ENCODE measurements at regions not wholly inside any gene's neighbourhood (a gene's known extent, or its start where the extent isn't known, plus 50 kb on each side); places are given as distances from the start of the nearest gene placed in this dataset.

DNA sequence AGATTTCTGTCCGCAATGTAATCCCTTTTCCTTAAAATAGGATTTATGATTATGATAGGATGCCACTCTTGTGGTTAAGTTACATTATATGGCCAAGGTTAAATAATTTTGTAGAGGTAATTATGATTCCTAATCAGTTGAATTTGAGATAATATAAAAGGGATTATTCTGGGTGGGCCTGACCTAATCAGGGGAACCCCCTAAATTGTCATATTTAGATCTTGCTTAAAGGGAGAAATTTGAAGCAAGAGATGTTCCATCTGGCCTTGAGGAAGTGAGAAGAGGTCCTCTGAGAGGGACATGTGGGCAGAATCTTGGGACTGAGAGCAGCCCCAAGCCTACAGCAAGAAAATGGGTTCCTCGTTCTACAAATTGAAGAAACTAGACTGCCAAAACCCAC, 1550.1 kb upstream of the TENM4 start:
- Histone ChIP-seq H3K9ac (ENCODE audit: low read length) (no peak overlapping the region), H3K36me3 (ENCODE audit: control insufficient read depth, low read depth, low read length) (no peaks in the 10 kb centered on the region), H3K27me3 (ENCODE audit: control insufficient read depth, insufficient read depth, low read length) (no peaks in the 10 kb centered on the region), H3K4me3 (ENCODE audit: low read length) (no peak overlapping the region), H3K9me3 (ENCODE audit: control insufficient read depth, low read depth, low read length) (no peaks in the 10 kb centered on the region), H3K4me1 (ENCODE audit: control insufficient read depth, low read depth, low read length) (peaks cover 26% of the 10 kb centered on the region), H3K27ac (ENCODE audit: low read length) (no peak overlapping the region)

DNA sequence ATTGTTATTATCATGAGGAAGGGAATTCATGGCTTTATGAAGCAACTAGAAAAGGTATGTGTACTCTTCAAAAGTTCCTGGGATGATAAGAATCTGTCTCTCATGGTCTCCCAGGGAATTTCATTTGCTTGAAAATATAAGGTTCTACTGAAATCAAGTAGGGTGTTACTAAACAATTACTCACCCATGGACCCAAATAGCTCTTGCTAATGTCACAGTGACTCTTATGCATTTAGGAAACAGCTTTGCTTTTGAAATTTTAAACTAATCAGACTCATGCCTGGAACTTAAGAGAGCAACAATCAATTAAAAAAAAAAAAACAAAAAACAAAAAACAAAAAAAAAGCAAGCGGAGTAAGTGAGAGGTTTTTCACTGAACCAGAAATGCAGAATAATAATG, 1546.3 kb upstream of the TENM4 start:
- Histone ChIP-seq H3K27me3 (ENCODE audit: control insufficient read depth, insufficient read depth, low read length) (no peaks in the 10 kb centered on the region), H3K27ac (ENCODE audit: low read length) (no peak overlapping the region), H3K9ac (ENCODE audit: low read length) (no peak overlapping the region), H3K4me1 (ENCODE audit: control insufficient read depth, low read depth, low read length) (peaks cover 28% of the 10 kb centered on the region), H3K9me3 (ENCODE audit: control insufficient read depth, low read depth, low read length) (no peaks in the 10 kb centered on the region), H3K4me3 (ENCODE audit: low read length) (no peak overlapping the region), H3K36me3 (ENCODE audit: control insufficient read depth, low read depth, low read length) (no peaks in the 10 kb centered on the region)

DNA sequence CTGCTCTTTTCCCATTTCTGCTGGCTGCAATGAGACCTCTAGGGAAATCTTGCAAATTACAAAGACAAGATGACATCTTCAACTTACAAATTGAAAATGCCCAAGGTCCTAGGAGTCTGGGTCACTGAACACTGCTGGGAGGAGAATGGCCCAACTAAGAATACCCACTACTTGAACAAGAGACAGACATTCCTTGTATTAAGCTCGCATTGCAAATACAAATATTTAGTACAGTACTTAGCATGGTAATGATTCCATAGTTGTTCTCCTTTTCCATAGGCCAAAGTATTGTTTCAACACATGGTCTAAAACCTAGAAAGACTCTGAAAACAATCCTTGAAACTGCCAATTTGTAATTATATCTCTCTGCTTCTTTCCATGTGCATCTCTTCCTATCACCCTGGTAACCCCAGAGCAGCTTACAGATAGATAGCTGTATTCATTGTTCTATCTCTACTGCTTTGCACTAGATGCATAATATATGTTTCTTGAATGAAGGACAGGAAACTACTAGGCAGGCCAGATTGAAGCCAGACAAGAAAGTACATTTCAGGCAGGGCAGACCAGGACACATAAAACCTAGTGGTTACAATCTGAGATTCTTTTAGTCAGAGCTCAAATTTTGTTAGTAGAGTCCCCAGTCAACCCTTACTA, 1545.7 kb upstream of the TENM4 start:
- H3K4me3 ChIP-seq (ENCODE audit: low read length) = no peak overlapping the region
- H3K9ac ChIP-seq (ENCODE audit: low read length) = no peak overlapping the region
- peaks cover 28% of the 10 kb centered on the region for H3K4me1 ChIP-seq (ENCODE audit: control insufficient read depth, low read depth, low read length)
- no peak overlapping the region for H3K27ac ChIP-seq (ENCODE audit: low read length)
- H3K27me3 ChIP-seq (ENCODE audit: control insufficient read depth, insufficient read depth, low read length) = no peaks in the 10 kb centered on the region
- no peaks in the 10 kb centered on the region for H3K36me3 ChIP-seq (ENCODE audit: control insufficient read depth, low read depth, low read length)
- H3K9me3 ChIP-seq (ENCODE audit: control insufficient read depth, low read depth, low read length) = no peaks in the 10 kb centered on the region

DNA sequence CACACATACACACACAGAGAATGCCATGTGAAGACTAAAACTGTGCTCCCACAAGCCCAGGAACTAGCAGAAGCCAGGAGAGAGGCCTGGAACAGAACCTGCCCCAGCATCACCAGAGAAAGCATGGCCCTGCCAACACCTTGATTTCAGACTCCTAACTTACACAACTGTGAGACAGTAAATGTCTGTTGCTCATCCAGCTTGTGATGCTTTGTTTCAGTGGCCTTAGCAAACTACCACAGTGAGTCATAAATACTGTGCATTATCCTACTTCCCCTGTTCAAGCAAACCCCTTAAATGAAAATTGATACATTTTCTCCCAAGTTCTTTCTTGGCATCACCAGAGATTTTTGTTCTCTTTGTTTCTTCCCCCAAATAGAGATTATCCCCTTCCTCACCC, 1539.4 kb upstream of the TENM4 start:
- no peak overlapping the region for H3K4me3 ChIP-seq (ENCODE audit: low read length)
- H3K4me1 ChIP-seq (ENCODE audit: control insufficient read depth, low read depth, low read length) = peaks cover 21% of the 10 kb centered on the region
- H3K9ac ChIP-seq (ENCODE audit: low read length) = no peak overlapping the region
- H3K27ac ChIP-seq (ENCODE audit: low read length) = no peak overlapping the region
- H3K27me3 ChIP-seq (ENCODE audit: control insufficient read depth, insufficient read depth, low read length) = no peaks in the 10 kb centered on the region
- no peaks in the 10 kb centered on the region for H3K9me3 ChIP-seq (ENCODE audit: control insufficient read depth, low read depth, low read length)
- no peaks in the 10 kb centered on the region for H3K36me3 ChIP-seq (ENCODE audit: control insufficient read depth, low read depth, low read length)

DNA sequence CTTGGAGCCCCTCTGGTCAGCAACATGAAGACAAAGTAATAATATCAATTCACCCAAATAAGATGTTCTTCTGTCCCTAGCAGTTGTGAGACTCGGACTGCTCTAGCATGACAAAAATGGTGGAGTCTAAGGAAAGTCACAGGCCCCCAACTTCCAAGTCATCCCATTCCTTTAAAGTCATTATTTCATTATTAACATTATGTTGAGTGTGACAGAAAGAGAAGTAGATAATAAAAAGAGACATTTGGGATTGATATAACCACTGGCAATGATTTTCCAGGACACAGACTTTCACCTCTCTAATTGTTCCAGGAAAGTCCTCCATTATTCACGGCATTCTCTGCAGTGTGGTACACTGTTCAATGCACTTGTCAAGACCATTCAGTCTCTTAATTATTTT, 1533.0 kb upstream of the TENM4 start:
- Histone ChIP-seq H3K9ac (ENCODE audit: low read length) (no peak overlapping the region), H3K27ac (ENCODE audit: low read length) (no peak overlapping the region), H3K4me1 (ENCODE audit: control insufficient read depth, low read depth, low read length) (peaks cover 5% of the 10 kb centered on the region)

DNA sequence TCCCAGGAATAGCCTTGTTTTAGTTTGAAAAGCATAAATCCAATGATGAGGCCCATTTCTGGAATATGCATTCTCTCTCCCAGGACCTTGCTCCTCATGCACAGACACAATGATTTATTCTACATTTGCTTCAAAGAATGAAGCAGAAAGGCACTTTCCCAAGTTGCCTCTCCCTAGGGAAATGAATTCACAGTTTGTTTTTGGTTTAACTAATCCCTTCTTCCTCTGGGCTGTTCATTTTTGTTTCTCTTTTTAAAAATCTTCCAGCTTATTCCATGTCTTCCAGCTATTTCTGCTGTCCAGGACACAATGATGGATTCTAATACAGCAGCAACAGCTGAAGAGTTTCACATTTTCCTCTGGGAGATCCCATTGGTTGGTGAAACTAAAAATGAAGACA, 1529.2 kb upstream of the TENM4 start:
- no peak overlapping the region for H3K9ac ChIP-seq (ENCODE audit: low read length)
- no peaks in the 10 kb centered on the region for H3K27me3 ChIP-seq (ENCODE audit: control insufficient read depth, insufficient read depth, low read length)
- H3K9me3 ChIP-seq (ENCODE audit: control insufficient read depth, low read depth, low read length) = no peaks in the 10 kb centered on the region
- no peak overlapping the region for H3K27ac ChIP-seq (ENCODE audit: low read length)
- H3K36me3 ChIP-seq (ENCODE audit: control insufficient read depth, low read depth, low read length) = no peaks in the 10 kb centered on the region
- H3K4me1 ChIP-seq (ENCODE audit: control insufficient read depth, low read depth, low read length) = no peaks in the 10 kb centered on the region
- no peak overlapping the region for H3K4me3 ChIP-seq (ENCODE audit: low read length)

More for the DNA sequence above, 1533.0 kb upstream of the TENM4 start:
- no peaks in the 10 kb centered on the region for H3K27me3 ChIP-seq (ENCODE audit: control insufficient read depth, insufficient read depth, low read length)
- no peak overlapping the region for H3K4me3 ChIP-seq (ENCODE audit: low read length)
- H3K9me3 ChIP-seq (ENCODE audit: control insufficient read depth, low read depth, low read length) = no peaks in the 10 kb centered on the region
- H3K36me3 ChIP-seq (ENCODE audit: control insufficient read depth, low read depth, low read length) = no peaks in the 10 kb centered on the region

DNA sequence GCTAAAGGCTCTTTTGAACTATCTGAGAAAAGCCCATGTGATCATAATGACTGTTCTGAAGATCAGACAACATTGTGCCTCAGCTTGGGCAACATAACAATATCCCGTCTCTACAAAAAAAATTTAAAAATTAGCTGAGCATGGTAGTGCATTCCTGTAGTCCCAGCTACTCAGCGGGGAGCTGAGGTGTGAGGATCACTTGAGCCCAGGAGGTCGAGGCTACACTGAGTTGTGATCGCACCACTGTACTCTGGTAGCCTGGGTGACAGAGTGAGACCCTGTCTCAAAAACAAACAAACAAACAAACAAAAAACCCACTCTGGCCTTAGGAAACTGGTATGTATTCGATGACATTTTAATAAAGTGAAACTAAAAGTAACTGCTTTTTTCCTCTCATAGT, 1526.8 kb upstream of the TENM4 start:
- H3K4me1 ChIP-seq (ENCODE audit: control insufficient read depth, low read depth, low read length) = no peaks in the 10 kb centered on the region
- H3K36me3 ChIP-seq (ENCODE audit: control insufficient read depth, low read depth, low read length) = no peaks in the 10 kb centered on the region
- no peak overlapping the region for H3K4me3 ChIP-seq (ENCODE audit: low read length)
- H3K9ac ChIP-seq (ENCODE audit: low read length) = no peak overlapping the region
- H3K27me3 ChIP-seq (ENCODE audit: control insufficient read depth, insufficient read depth, low read length) = no peaks in the 10 kb centered on the region
- no peaks in the 10 kb centered on the region for H3K9me3 ChIP-seq (ENCODE audit: control insufficient read depth, low read depth, low read length)
- no peak overlapping the region for H3K27ac ChIP-seq (ENCODE audit: low read length)

DNA sequence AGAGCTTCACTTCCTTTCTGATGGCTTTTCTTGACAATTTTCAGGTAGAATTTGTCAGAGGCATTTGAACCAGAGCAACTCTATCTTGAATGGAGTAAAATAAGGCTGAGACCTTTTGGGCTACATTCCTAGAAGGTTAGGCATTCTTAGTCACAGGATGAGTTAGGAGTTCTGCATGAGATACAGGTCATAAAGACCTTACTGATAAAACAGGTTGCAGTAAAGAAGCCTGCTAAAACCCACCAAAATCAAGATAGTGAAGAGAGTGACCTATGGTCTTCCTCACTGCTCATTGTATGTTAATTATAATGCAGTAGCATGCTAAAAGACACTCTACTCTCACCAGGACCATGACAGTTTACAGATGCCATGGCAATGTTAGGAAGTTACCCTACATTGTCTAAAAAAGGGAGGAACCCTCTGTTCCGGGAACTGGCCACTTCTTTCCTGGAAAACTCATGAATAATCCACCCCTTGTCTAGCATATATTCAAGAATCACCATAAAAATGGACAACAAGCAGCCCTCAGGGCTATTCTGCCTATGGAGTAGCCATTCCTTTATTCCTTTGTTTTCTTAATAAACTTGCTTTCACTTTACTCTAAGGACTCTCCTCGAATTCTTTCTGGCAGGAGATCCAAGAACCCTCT, 1519.7 kb upstream of the TENM4 start:
- H3K27me3 ChIP-seq (ENCODE audit: control insufficient read depth, insufficient read depth, low read length) = no peaks in the 10 kb centered on the region
- no peak overlapping the region for H3K4me3 ChIP-seq (ENCODE audit: low read length)
- no peak overlapping the region for H3K9ac ChIP-seq (ENCODE audit: low read length)
- no peaks in the 10 kb centered on the region for H3K4me1 ChIP-seq (ENCODE audit: control insufficient read depth, low read depth, low read length)
- no peak overlapping the region for H3K27ac ChIP-seq (ENCODE audit: low read length)
- no peaks in the 10 kb centered on the region for H3K36me3 ChIP-seq (ENCODE audit: control insufficient read depth, low read depth, low read length)
- H3K9me3 ChIP-seq (ENCODE audit: control insufficient read depth, low read depth, low read length) = no peaks in the 10 kb centered on the region

DNA sequence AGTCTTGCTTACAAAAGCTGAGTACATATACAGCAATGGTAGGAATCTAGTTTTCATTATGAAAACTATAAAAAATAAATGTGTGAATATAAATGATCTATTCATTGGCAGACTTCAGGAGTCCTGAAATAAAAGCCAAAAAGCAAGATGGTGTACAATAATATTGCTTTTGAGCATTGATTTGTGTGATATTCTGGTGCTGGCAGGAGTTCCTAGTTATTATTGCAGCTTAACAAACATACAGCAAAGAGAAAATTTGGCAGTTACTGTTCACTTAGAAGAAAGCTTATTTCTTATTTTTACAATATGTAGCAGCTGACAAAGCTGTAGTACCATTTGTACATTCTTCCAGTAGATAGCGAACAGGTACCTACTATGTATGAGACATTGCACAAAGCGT, 1518.9 kb upstream of the TENM4 start:
- no peak overlapping the region for H3K4me3 ChIP-seq (ENCODE audit: low read length)
- H3K36me3 ChIP-seq (ENCODE audit: control insufficient read depth, low read depth, low read length) = no peaks in the 10 kb centered on the region
- no peaks in the 10 kb centered on the region for H3K9me3 ChIP-seq (ENCODE audit: control insufficient read depth, low read depth, low read length)
- H3K9ac ChIP-seq (ENCODE audit: low read length) = no peak overlapping the region
- no peaks in the 10 kb centered on the region for H3K4me1 ChIP-seq (ENCODE audit: control insufficient read depth, low read depth, low read length)
- H3K27ac ChIP-seq (ENCODE audit: low read length) = no peak overlapping the region
- H3K27me3 ChIP-seq (ENCODE audit: control insufficient read depth, insufficient read depth, low read length) = no peaks in the 10 kb centered on the region

DNA sequence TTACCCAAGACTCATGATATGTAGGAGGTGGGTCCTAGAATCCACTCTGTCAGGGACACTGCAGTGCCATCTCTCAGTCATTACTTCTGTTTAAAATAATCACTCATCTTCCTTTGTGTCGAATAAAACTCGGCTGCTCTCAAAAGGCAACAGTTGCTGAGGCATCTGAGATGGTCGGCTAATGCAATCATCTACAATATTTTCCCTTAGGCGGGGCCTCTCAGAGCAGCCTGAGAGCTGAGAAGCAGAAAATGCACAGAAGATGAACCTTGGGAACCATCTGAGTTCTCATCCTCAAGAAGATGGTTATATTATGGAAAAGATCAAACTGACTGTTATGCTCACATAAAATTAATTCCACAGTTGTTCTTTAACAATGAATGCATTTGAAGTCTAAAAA, 1518.2 kb upstream of the TENM4 start:
- Histone ChIP-seq H3K9ac (ENCODE audit: low read length) (no peak overlapping the region), H3K9me3 (ENCODE audit: control insufficient read depth, low read depth, low read length) (no peaks in the 10 kb centered on the region), H3K27me3 (ENCODE audit: control insufficient read depth, insufficient read depth, low read length) (no peaks in the 10 kb centered on the region), H3K36me3 (ENCODE audit: control insufficient read depth, low read depth, low read length) (no peaks in the 10 kb centered on the region), H3K4me1 (ENCODE audit: control insufficient read depth, low read depth, low read length) (no peaks in the 10 kb centered on the region), H3K27ac (ENCODE audit: low read length) (no peak overlapping the region), H3K4me3 (ENCODE audit: low read length) (no peak overlapping the region)

DNA sequence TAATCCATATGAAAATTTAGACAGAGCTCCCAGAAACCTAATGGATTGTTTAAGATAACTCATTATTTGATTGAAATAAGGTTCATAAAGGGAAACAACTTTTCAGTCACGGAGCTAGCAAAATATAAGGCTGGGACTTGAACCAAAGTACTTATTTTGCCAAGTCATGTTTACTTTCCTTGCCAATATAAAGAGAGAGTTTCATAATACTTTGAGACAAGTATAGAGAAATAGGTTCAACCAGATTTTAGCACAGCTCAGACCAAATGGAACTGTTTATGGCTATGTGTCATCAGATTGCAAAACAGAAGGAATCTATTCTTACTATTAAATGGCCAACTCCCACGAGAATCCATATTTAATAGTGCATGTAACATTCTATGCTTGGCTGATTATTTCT, 1517.5 kb upstream of the TENM4 start:
- Histone ChIP-seq H3K27ac (ENCODE audit: low read length) (no peak overlapping the region), H3K27me3 (ENCODE audit: control insufficient read depth, insufficient read depth, low read length) (no peaks in the 10 kb centered on the region), H3K4me3 (ENCODE audit: low read length) (no peak overlapping the region), H3K36me3 (ENCODE audit: control insufficient read depth, low read depth, low read length) (no peaks in the 10 kb centered on the region), H3K4me1 (ENCODE audit: control insufficient read depth, low read depth, low read length) (no peaks in the 10 kb centered on the region), H3K9ac (ENCODE audit: low read length) (no peak overlapping the region), H3K9me3 (ENCODE audit: control insufficient read depth, low read depth, low read length) (no peaks in the 10 kb centered on the region)

DNA sequence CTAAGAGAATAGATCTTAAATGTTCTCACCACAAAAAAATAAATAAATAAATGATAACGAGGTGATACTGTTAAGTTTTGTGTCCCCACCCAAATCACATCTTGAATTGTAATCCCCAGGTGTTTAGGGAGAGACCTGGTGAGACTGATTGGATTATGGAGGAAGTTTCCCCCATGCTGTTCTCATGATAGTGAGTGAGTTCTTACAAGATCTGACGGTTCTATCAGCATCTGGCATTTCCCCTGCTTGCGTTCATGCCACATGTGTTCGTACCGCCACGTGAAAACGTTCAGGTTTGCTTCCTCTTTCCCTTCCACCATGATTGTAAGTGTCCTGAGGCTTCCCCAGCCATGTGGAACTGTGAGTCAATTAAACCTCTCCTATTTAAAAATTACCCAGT, 1514.8 kb upstream of the TENM4 start:
- H3K4me1 ChIP-seq (ENCODE audit: control insufficient read depth, low read depth, low read length) = no peaks in the 10 kb centered on the region
- no peaks in the 10 kb centered on the region for H3K36me3 ChIP-seq (ENCODE audit: control insufficient read depth, low read depth, low read length)
- no peak overlapping the region for H3K27ac ChIP-seq (ENCODE audit: low read length)
- H3K27me3 ChIP-seq (ENCODE audit: control insufficient read depth, insufficient read depth, low read length) = no peaks in the 10 kb centered on the region
- no peak overlapping the region for H3K9ac ChIP-seq (ENCODE audit: low read length)
- no peak overlapping the region for H3K4me3 ChIP-seq (ENCODE audit: low read length)
- H3K9me3 ChIP-seq (ENCODE audit: control insufficient read depth, low read depth, low read length) = no peaks in the 10 kb centered on the region
